ENCODE measurements at regions not wholly inside any gene's neighbourhood (a gene's known extent, or its start where the extent isn't known, plus 50 kb on each side); places are given as distances from the start of the nearest gene placed in this dataset.

DNA sequence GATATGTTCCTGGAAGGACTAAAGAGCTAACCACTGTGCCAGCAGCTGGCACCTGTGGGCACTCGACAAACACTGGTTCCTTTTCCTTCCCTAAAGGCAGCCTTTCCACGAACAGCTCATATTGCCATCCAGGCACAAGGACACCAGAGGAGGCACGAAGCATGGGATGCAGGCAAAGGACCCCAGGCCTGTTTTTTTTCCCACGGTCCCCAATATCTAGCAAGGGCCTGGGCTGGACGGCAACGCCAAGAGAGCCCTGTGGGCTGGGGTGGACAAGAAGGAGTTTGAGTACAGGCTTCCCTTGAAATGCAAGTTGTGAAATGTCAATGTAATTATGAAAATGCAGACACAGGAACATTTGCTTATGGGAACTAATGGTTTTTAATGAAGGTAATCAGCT is 135.9 kb downstream of the CYP26B1 start:
- no peak overlapping the region for H3K27ac Mint-ChIP-seq
- no peak for DNase-seq
- H3K4me3 Mint-ChIP-seq, result no peak overlapping the region
- peaks cover 16% of the 10 kb centered on the region for H3K27me3 Mint-ChIP-seq (ENCODE audit: low read depth, poor library complexity)
- peaks cover 9% of the 10 kb centered on the region for H3K4me1 Mint-ChIP-seq
- H3K36me3 Mint-ChIP-seq (ENCODE audit: low read depth), result no peaks in the 10 kb centered on the region
- H3K9me3 Mint-ChIP-seq, result peaks cover 4% of the 10 kb centered on the region
- TF ChIP-seq, protein P1, sequence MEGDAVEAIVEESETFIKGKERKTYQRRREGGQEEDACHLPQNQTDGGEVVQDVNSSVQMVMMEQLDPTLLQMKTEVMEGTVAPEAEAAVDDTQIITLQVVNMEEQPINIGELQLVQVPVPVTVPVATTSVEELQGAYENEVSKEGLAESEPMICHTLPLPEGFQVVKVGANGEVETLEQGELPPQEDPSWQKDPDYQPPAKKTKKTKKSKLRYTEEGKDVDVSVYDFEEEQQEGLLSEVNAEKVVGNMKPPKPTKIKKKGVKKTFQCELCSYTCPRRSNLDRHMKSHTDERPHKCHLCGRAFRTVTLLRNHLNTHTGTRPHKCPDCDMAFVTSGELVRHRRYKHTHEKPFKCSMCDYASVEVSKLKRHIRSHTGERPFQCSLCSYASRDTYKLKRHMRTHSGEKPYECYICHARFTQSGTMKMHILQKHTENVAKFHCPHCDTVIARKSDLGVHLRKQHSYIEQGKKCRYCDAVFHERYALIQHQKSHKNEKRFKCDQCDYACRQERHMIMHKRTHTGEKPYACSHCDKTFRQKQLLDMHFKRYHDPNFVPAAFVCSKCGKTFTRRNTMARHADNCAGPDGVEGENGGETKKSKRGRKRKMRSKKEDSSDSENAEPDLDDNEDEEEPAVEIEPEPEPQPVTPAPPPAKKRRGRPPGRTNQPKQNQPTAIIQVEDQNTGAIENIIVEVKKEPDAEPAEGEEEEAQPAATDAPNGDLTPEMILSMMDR (IDR thresholded peaks at IDR 0.05), result no peak

DNA sequence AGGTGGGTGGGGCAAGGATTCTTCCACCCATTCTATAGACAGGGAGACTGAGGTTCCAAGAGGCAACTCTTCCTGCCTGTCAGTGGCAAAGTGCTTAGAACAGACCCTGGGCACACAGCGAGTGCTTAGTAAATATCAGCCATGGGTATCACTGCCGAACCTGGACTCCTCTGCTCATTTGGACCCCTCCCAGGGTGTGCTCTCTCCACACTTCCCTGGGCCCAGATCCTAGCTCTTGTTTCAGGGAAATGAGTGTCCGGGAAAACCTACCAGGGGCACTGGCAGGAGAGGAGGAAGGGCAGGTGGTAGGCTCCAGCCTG is 136.3 kb downstream of the CYP26B1 start:
- Mint-ChIP-seq H3K27ac (no peak overlapping the region), H3K36me3 (ENCODE audit: low read depth) (no peaks in the 10 kb centered on the region), H3K4me3 (no peak overlapping the region), H3K9me3 (peaks cover 4% of the 10 kb centered on the region), H3K4me1 (peaks cover 10% of the 10 kb centered on the region), H3K27me3 (ENCODE audit: low read depth, poor library complexity) (peaks cover 16% of the 10 kb centered on the region)
- TF ChIP-seq, protein P1 (IDR thresholded peaks at IDR 0.05), result no peak
- DNase-seq, result no peak

DNA sequence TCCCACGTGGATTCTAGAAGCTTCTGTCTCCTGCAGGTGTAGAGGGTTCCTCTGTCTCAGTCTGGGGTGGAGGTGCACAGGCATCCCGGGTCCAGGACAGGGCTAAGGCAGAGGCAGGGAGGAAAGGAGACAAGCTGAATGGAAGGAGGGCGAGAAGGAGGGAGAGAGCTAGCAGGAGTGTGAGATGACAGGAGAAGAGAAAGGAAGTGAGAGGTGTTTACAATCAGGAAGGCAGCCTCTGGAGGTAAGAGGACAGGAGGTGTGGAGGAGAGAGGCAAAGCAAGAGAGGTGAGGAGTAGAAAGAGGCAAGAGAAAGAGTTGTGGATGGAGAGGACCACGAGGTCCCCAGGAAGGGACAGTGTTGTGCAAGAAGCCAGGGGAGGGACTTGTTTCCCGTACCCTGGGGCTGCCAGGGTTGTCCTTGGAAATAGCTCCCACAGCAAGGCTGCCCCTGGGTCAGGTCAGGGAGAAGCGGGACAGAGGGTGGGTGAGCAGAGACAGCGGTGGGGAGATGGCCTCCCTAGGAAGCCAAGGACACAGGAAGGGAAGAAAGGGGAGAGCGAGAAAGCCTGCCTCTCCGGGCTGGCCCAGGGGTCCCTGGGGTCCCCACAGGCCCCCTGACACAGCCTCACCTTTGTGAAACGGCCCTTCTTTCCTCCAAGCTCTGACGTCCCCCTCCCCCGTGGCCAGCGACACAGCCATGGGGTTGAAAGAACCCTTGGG is 136.9 kb downstream of the CYP26B1 start:
- Mint-ChIP-seq H3K4me1 (peaks cover 15% of the 10 kb centered on the region), H3K27me3 (ENCODE audit: low read depth, poor library complexity) (peaks cover 16% of the 10 kb centered on the region), H3K27ac (no peak overlapping the region), H3K9me3 (peaks cover 4% of the 10 kb centered on the region), H3K36me3 (ENCODE audit: low read depth) (no peaks in the 10 kb centered on the region), H3K4me3 (no peak overlapping the region)
- TF ChIP-seq, protein P1 (IDR thresholded peaks at IDR 0.05), result no peak
- no peak for DNase-seq

DNA sequence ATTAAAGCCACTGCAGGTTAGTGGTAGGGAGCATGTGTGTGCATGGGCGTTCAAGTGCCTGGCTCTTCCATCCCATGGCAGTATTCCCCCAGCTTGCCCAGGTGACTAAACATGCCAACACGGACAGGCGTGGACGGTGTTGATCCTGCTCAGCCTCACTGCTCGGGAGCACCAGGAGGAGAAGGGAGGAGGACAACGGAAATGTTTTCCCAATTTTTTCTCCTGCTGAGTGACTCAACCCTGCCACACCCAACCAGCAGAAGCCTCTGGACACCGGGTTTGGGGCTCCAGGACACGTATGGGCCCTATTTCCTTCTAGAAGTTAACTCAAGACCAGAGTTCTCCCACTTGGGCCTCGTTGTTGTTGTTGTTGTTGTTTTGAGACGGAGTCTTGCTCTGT is 139.1 kb downstream of the CYP26B1 start:
- Mint-ChIP-seq H3K4me1 (peaks cover 15% of the 10 kb centered on the region), H3K27me3 (ENCODE audit: low read depth, poor library complexity) (peaks cover 16% of the 10 kb centered on the region), H3K36me3 (ENCODE audit: low read depth) (no peaks in the 10 kb centered on the region), H3K27ac (no peak overlapping the region), H3K4me3 (no peak overlapping the region), H3K9me3 (no peaks in the 10 kb centered on the region)
- TF ChIP-seq, protein P1 (IDR thresholded peaks at IDR 0.05), result no peak
- DNase-seq, result no peak

DNA sequence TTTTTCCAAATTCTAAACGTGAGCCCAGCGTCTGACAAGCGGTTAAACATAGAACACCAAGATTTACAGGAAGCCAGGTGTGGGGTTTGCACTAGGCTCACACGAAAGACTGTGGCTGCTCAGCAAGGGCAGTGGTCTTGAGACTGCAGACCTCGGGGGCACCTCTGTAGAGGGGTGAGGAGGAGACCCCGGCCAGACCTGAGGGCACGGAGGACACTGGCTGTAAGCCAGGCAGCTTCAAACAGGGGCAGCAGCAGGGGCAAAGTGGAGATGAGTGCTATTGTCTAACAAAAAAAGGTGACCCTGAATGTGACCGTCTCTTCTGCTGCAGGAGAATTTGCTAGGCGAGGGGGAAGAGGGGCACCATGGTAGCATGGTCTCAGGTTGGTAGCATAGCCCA is 140.3 kb downstream of the CYP26B1 start:
- no peaks in the 10 kb centered on the region for H3K36me3 Mint-ChIP-seq (ENCODE audit: low read depth)
- no peak overlapping the region for H3K4me3 Mint-ChIP-seq
- H3K27ac Mint-ChIP-seq, result peak overlapping the region; percentile 24
- peaks cover 8% of the 10 kb centered on the region for H3K27me3 Mint-ChIP-seq (ENCODE audit: low read depth, poor library complexity)
- TF ChIP-seq, protein P1 (IDR thresholded peaks at IDR 0.05), result no peak
- DNase-seq, result no peak
- peaks cover 15% of the 10 kb centered on the region for H3K4me1 Mint-ChIP-seq
- H3K9me3 Mint-ChIP-seq, result no peaks in the 10 kb centered on the region

DNA sequence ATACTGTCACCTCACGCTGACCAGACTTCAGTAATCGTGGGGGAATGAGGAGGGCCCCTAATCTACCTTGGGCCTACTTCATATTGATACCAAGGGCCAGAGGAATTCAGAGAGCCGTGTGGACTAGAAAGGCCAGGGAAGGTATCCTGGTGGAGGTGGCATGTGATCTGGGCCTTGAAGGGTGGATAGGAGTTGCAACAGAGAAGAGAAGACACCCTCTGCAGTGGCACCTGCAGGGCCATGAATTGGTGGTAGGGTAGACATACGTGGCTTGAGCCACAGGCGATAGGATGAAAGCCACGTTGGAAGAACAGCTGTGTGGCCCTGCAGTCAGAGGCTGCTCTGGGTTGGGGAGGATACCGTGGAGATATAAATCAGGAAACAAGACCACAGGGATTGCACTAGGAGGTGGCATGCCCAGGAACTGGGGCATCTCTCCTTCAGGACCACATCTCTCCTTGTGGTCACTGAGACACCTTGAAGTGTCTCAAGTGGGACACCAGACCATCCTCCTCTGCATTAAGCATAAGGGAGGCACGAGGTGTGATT is 141.4 kb downstream of the CYP26B1 start:
- DNase-seq, result no peak
- H3K27me3 Mint-ChIP-seq (ENCODE audit: low read depth, poor library complexity), result peaks cover 8% of the 10 kb centered on the region
- peaks cover 15% of the 10 kb centered on the region for H3K4me1 Mint-ChIP-seq
- no peaks in the 10 kb centered on the region for H3K36me3 Mint-ChIP-seq (ENCODE audit: low read depth)
- peak overlapping the region; percentile 29 for H3K27ac Mint-ChIP-seq
- TF ChIP-seq, protein P1 (IDR thresholded peaks at IDR 0.05), result no peak
- no peak overlapping the region for H3K4me3 Mint-ChIP-seq
- no peaks in the 10 kb centered on the region for H3K9me3 Mint-ChIP-seq

Measured in nephron progenitor cell (in vitro differentiated cells).